LNCaP clone FGC (cell line): ENCODE measurements at regions not wholly inside any gene's neighbourhood (a gene's known extent, or its start where the extent isn't known, plus 50 kb on each side); places are given as distances from the start of the nearest gene placed in this dataset.

ENCODE experiments used
- DNase-seq: peaks from one replicate; pipeline ENCODE4 v3.0.0-alpha.2; 2011; ENCODE audit warnings: low read depth
- H3K4me3 ChIP-seq: 2 replicates; pipeline ENCODE4 v1.5.1; 2011; ENCODE audit warnings: mild to moderate bottlenecking, low read depth, low read length, control low read depth
- TF ChIP-seq, protein P1 (sequence below): IDR thresholded peaks from 2 replicates; pipeline ENCODE4 v1.5.1; 2012; ENCODE audit warnings: mild to moderate bottlenecking; ENCODE audit not compliant: control insufficient read depth, insufficient read depth; ENCODE audit errors: extremely low read depth

DNA sequence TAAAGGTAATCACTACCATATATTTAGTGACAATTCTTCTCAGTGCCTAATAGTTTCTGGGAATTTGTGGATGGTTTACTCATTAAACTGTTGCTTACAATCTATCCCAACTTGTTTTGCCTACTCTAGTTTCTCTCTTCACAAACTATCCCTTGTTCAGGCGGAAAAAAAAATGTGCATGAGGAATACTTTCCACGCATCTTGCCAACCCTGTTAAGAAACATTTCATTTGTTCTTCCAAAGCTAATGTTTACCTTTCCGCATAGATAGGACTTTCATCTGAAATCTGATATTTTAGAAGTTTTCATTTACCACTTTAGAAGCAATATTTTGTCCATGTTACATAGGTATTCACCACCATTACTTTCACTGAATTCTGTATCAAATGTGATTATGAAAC, 191.9 kb downstream of the MDFIC start:
- DNase-seq = no peak
- no peak overlapping the region for H3K4me3 ChIP-seq
- TF ChIP-seq, protein P1, sequence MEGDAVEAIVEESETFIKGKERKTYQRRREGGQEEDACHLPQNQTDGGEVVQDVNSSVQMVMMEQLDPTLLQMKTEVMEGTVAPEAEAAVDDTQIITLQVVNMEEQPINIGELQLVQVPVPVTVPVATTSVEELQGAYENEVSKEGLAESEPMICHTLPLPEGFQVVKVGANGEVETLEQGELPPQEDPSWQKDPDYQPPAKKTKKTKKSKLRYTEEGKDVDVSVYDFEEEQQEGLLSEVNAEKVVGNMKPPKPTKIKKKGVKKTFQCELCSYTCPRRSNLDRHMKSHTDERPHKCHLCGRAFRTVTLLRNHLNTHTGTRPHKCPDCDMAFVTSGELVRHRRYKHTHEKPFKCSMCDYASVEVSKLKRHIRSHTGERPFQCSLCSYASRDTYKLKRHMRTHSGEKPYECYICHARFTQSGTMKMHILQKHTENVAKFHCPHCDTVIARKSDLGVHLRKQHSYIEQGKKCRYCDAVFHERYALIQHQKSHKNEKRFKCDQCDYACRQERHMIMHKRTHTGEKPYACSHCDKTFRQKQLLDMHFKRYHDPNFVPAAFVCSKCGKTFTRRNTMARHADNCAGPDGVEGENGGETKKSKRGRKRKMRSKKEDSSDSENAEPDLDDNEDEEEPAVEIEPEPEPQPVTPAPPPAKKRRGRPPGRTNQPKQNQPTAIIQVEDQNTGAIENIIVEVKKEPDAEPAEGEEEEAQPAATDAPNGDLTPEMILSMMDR = no peak

DNA sequence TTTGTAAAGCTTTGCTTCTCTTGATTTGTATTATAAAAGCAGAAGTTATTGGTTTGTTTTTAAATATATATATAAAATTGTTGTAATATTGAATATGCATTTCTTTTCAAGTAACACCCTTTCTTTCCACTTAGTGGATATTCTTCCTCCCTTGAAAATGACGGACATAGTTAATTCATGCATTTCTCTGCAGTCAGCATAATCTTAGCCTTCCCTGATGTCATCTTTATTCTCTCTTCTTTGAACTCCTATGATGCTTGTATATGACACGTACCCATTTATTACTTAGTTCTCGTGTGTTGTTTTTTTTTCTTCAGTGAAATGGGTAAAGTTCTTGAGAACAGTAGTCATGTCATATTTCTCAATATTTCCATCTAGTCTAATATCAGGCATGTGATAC, 191.2 kb downstream of the MDFIC start:
- no peak overlapping the region for H3K4me3 ChIP-seq
- TF ChIP-seq, protein P1 = no peak
- DNase-seq = no peak

DNA sequence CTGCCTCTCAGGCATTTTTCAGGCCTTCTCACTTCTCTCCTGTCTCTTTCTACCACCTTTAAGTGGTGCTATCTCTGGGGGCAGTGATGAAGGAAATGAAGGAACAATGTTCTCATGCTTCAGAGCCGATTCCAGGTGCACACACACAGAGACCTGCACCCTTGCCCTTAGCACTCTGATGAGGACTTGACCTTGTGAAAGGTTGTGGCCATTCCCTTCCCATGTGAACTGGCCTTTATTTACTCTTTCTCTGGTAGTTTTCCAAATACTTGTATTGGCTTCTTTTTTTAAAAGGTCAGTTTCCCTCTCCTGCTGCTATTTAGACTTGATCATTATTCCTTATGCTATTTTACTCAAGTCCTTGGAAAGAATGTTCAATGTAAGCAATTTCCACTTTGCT, 188.6 kb downstream of the MDFIC start:
- TF ChIP-seq, protein P1 = no peak

DNA sequence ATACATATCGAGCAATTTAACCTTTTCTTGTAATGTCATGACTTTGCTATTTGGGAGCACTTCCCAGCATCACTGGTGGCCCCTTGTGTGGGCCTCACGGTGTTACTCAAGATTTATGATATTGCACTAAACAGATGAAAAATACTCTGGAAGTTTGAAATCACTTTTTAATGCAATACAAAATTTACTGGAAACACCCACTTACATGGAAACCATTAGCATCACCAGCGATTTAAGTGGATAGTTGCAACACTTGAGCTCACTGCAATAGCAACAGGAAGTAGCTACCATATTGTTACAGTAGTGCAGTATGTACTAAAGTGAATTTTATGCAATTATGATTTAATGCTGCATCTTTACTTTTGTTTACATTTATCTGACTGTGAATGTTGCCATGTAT, 184.4 kb downstream of the MDFIC start:
- no peak overlapping the region for H3K4me3 ChIP-seq
- TF ChIP-seq, protein P1 = no peak
- DNase-seq = no peak

More for the DNA sequence above, 188.6 kb downstream of the MDFIC start:
- no peak for DNase-seq
- no peak overlapping the region for H3K4me3 ChIP-seq

DNA sequence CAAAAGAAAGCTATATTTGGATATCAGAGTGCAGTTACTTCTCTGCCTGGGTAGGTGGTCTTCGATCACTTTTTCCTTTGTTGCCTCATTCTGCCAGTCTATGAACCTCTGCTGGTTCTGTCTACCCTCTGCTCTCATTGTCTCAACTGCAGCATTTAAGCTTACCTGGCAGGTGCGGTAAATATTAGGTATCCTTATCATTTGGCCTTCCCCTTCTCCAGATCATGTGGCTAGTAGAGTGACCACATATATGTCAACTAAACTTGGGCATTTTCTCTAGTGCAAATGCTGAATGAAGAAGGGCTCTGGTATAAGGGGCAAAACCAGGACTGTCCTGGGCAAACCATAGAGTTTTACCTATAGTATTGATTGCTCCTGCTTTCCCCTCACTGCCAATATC, 180.8 kb downstream of the MDFIC start:
- no peak for DNase-seq
- TF ChIP-seq, protein P1 = no peak

DNA sequence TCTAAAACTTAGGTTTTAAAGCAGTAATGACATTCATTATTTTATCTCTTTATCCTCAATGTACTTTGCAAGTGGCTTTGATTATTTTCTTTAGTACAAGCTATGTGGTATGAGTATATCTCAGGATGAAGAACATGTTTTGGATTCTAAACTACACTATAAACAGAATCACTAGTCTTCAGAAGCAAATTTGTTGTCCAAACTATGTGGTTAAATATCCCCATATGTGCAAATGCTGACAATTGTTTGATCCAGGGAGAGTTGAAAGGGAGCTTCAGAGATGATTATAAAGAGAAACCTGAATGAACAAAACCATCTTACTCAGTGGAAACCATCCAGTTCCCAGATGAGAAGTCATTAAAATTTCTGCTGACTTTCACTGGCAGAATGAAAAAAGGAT, 179.3 kb downstream of the MDFIC start:
- no peak for DNase-seq
- TF ChIP-seq, protein P1 = no peak
- H3K4me3 ChIP-seq = no peak overlapping the region

More for the DNA sequence above, 180.8 kb downstream of the MDFIC start:
- H3K4me3 ChIP-seq = no peak overlapping the region

DNA sequence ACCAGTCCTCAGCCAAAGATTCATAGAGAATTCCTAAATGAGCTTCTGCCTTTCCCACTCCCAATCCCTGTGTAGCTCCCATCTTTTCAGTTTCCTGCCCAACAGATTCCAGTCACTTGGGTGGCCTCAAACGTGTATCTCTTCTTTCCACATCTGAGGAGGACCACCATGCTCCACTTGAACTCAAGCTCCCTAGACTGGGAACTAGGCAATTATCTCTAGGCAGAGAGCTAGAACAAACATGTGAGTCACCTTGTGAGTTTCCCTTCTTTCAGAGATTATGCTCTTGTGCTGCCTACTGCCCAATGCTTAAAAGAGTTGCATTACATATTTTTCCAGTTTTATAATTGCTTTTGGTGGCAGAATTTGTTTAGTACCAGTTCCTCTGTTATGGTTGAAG, 178.0 kb downstream of the MDFIC start:
- TF ChIP-seq, protein P1 = no peak
- H3K4me3 ChIP-seq = no peak overlapping the region
- no peak for DNase-seq
